Activated naive CD8-positive, alpha-beta T cell treated with anti-CD3 and anti-CD28 coated beads for 36 hours (primary cell): ENCODE measurements at regions not wholly inside any gene's neighbourhood (a gene's known extent, or its start where the extent isn't known, plus 50 kb on each side); places are given as distances from the start of the nearest gene placed in this dataset.

Source experiments
- DNase-seq: peaks from one replicate; pipeline ENCODE4 v3.0.0; 2021
- H3K27ac Mint-ChIP-seq: one replicate; pipeline ENCODE4 v1.8.0; 2022; ENCODE audit warnings: mild to moderate bottlenecking, moderate library complexity, mixed read lengths
- H3K27me3 Mint-ChIP-seq: one replicate; pipeline ENCODE4 v1.8.0; 2022; ENCODE audit warnings: mild to moderate bottlenecking, mixed read lengths
- H3K36me3 Mint-ChIP-seq: one replicate; pipeline ENCODE4 v1.8.0; 2021; ENCODE audit warnings: mild to moderate bottlenecking, mixed read lengths
- H3K4me1 Mint-ChIP-seq: one replicate; pipeline ENCODE4 v1.8.0; 2021; ENCODE audit warnings: mixed read lengths
- H3K4me3 Mint-ChIP-seq: one replicate; pipeline ENCODE4 v1.8.0; 2022; ENCODE audit warnings: mild to moderate bottlenecking, moderate library complexity, mixed read lengths
- H3K9me3 Mint-ChIP-seq: one replicate; pipeline ENCODE4 v1.8.0; 2022; ENCODE audit warnings: mixed read lengths

- Mint-ChIP-seq H3K27ac (no peak overlapping the region), H3K9me3 (no peaks in the 10 kb centered on the region), H3K4me3 (no peak overlapping the region), H3K36me3 (no peaks in the 10 kb centered on the region), H3K4me1 (peaks cover 7% of the 10 kb centered on the region), H3K27me3 (peaks cover 35% of the 10 kb centered on the region)
- DNase-seq: no peak
Observed at GRCh38 chr1:9179463-9180110, 50.7 kb upstream of the GPR157 start.

- Mint-ChIP-seq H3K27me3 (peaks cover 32% of the 10 kb centered on the region), H3K4me3 (no peak overlapping the region)
Observed at GRCh38 chr1:9180111-9180819, 51.4 kb upstream of the GPR157 start.

GRCh38 chr1:9181176-9181906, 52.4 kb upstream of the GPR157 start:
- H3K27ac Mint-ChIP-seq: peak overlapping the region; percentile 61

More at GRCh38 chr1:9180111-9180819, 51.4 kb upstream of the GPR157 start:
- Mint-ChIP-seq H3K9me3 (no peaks in the 10 kb centered on the region), H3K36me3 (no peaks in the 10 kb centered on the region), H3K4me1 (peaks cover 7% of the 10 kb centered on the region), H3K27ac (no peak overlapping the region)
- no peak for DNase-seq

DNA sequence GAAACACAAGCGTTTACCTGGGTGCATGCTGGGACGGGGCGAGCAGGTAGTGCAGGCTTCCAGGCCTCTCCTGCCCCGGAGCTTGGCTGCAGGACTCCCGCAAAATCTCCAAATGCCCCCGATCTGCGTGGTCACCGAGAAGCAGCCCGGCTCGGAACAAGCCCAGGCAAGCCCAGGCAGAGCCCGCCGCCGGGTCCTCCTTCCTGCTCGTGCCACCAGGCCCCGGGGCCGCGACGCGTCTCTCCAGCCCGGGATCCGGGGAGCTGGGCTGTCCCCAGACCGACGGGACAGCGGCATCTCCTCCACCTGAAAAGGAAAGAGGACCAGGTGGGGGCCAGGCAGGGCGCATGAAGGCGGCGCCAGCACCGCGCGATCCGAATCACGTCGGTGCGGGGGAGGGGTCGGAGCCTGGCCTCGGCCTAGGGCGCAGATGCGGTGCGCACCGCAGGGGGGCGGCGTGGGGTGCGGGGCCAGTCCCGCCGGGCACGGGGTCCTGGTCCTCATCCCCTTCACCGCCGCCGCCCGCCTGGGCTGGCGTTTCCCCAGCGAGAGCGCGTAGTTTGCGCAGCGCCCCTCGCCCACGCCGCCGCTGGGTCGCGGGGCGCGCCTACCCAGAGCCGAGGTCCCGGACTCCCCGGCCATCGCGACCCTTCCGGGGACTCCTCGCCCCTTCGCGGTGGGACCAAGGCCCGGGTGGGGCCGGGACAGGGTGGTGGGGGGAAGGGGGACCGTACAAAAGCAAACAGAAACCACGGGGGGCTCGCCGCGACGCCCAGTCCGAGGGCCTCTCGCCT, 52.4 kb upstream of the H6PD start:
- peak; percentile 29 for DNase-seq
- H3K9me3 Mint-ChIP-seq: no peaks in the 10 kb centered on the region
- H3K27me3 Mint-ChIP-seq: peaks cover 32% of the 10 kb centered on the region
- H3K27ac Mint-ChIP-seq: no peak overlapping the region
- peak overlapping the region; percentile 81 for H3K4me3 Mint-ChIP-seq
- H3K36me3 Mint-ChIP-seq: no peaks in the 10 kb centered on the region
- H3K4me1 Mint-ChIP-seq: peaks cover 7% of the 10 kb centered on the region

More at GRCh38 chr1:9181176-9181906, 52.4 kb upstream of the GPR157 start:
- Mint-ChIP-seq H3K4me3 (peak overlapping the region; percentile 81), H3K36me3 (no peaks in the 10 kb centered on the region), H3K27me3 (peaks cover 32% of the 10 kb centered on the region), H3K9me3 (no peaks in the 10 kb centered on the region), H3K4me1 (peaks cover 7% of the 10 kb centered on the region)
- peak; percentile 76 for DNase-seq

- H3K27ac Mint-ChIP-seq: no peak overlapping the region
Observed at GRCh38 chr1:9182784-9183257, 51.8 kb upstream of the H6PD start.

DNA sequence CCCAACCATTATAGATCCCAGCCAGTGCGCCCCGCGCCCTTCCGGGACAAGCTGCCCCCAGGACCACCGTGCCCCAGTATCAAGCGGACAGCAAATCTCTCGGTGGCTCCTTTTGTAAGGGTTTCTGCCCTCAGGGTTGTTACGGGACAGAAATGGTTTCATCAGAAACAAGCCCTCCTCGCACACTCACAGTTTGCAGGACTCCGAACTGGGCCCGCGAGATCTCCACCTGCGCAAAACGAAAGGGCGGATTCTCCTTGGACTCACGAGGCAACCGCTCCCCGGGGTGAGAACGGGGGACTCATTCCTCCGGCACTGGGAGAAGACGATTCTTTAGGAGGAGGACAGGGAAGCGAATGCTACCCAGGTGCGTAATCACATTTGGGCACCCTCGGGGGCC, 51.1 kb upstream of the H6PD start:
- Mint-ChIP-seq H3K9me3 (no peaks in the 10 kb centered on the region), H3K27ac (no peak overlapping the region), H3K4me3 (peak overlapping the region; percentile 29), H3K27me3 (peaks cover 32% of the 10 kb centered on the region), H3K36me3 (no peaks in the 10 kb centered on the region), H3K4me1 (peaks cover 7% of the 10 kb centered on the region)
- no peak for DNase-seq

More at GRCh38 chr1:9182784-9183257, 51.8 kb upstream of the H6PD start:
- Mint-ChIP-seq H3K9me3 (no peaks in the 10 kb centered on the region), H3K36me3 (no peaks in the 10 kb centered on the region), H3K27me3 (peaks cover 32% of the 10 kb centered on the region), H3K4me1 (peaks cover 7% of the 10 kb centered on the region), H3K4me3 (peak overlapping the region; percentile 63)
- peak; percentile 16 for DNase-seq

GRCh38 chr1:9183898-9184297, 50.7 kb upstream of the H6PD start:
- H3K27me3 Mint-ChIP-seq: peaks cover 32% of the 10 kb centered on the region
- H3K36me3 Mint-ChIP-seq: no peaks in the 10 kb centered on the region
- H3K27ac Mint-ChIP-seq: no peak overlapping the region
- DNase-seq: no peak
- H3K9me3 Mint-ChIP-seq: no peaks in the 10 kb centered on the region
- peaks cover 7% of the 10 kb centered on the region for H3K4me1 Mint-ChIP-seq
- no peak overlapping the region for H3K4me3 Mint-ChIP-seq

DNA sequence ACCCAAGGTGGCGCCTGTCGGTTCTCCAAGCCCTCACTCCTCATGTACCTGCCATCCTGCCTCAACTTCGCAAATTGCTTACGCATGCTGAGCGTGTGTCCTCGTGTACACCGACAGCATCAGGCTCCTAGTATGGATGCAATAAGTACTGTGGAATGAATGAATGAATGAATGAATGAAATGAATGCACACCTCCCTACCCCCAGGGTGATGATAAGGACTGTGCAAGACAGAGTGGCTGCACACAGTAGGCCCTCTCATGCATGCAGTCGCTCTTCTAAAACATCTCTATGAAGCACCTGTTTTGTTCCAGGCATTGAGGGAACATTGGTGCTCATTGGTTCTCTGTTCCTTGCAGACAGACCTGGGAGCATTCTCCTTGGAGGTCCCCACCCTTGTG, 49.8 kb upstream of the H6PD start:
- Mint-ChIP-seq H3K27ac (no peak overlapping the region), H3K27me3 (peaks cover 32% of the 10 kb centered on the region), H3K4me1 (peaks cover 7% of the 10 kb centered on the region), H3K36me3 (no peaks in the 10 kb centered on the region), H3K9me3 (no peaks in the 10 kb centered on the region), H3K4me3 (no peak overlapping the region)
- no peak for DNase-seq
